GM18498 (cell line): ENCODE measurements at regions not wholly inside any gene's neighbourhood (a gene's known extent, or its start where the extent isn't known, plus 50 kb on each side); places are given as distances from the start of the nearest gene placed in this dataset.

Source experiments
- ATAC-seq: cut with Tn5 transposase; IDR thresholded peaks from one replicate; pipeline ENCODE4 v1.9.1; 2021; ENCODE audit warnings: mild to moderate bottlenecking, moderate library complexity; ENCODE audit not compliant: unreplicated experiment

DNA sequence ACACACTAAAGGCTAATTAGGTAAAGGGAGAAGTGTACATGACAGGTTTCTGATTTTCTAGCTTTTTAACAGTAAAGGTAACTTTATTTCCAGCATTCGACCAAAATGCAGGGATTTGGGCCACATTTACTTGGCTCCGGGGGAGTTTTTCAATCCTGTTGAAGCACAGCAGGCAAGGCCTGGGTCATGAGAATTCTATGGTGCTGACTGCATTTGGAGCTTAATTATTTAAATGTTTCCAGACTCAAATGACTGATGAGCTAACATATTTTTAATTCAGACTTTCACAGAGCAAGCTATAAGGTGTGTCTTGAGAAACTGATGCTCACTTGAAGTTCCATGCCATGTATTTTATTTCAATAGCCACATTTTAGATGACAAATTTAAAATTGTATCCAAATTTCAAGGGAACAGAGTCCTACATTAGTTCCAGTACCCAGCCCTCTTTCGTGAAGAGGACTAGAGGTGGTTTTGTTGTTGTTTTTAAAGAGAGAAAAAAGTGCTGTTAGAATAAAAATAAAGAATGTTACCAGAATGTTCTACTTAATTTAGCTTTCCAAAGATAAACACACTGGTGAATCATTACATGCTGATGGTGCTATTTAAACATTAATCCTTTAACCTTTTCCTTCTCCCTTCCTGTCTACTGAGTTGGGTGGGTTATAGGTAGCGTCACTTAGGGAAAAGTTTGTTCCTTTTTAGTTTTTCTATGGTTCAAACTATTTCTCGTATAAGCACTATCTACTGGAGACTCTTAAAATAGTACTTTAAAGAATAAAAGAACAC, 82.3 kb upstream of the PHACTR2 start:
- ATAC-seq, result no peak

DNA sequence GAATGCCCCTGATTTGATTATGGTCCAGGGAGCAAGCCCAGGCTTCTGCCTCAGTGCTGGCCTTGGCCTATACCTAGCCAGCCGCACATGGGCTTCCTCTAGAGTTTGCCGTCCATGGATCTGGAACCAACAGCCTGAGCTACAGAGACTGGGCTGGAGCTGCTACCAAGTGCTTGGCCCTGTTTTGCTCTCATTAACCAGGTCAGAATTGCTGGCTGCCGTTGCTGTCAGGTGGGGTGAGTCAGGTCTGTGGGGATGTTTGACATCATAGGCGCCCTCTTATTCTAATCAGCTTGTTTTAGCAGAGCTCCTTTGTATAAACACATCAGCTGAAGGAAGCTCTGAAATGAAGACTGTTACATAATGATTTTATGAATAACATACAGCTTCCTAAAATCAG, 83.1 kb upstream of the PHACTR2 start:
- no peak for ATAC-seq

DNA sequence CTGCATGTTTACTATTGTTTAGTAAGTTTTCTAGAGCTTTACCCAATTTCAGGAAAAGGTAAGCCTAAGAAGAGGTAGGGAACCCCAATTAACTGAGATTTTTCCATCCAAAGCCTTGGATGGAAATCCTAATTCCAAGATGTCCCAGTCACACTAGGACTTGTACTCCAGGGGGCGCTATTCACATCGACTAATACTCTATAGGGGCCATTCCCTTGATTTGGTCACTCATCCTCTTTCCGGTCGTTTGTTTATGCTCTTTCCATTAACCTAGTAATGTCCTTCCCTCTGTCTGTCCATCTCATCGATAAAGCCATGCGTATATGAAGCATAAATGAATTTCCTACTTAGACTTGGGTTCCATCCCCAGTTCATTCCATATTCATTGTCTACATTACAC, 80.8 kb upstream of the FUCA2 start:
- ATAC-seq, result no peak

DNA sequence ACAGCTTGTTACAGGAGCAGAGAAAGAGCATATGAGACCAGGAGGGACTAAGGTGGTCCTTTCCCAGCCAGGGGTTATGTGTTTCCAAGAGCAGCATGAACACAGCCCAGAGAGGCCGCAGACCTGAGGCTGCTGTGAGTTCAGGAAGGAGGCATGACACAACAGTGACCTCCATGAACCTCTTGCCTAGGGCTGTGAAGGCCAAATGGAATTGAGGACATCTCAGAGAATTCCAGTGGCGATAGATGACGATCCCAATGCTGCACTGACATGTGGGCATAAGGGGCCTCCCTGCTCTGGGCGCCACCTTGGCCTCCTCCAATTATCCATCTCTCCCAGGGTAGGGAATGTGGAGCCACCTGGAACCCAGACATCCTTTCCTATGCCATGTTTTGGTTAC, 79.9 kb upstream of the FUCA2 start:
- no peak for ATAC-seq

DNA sequence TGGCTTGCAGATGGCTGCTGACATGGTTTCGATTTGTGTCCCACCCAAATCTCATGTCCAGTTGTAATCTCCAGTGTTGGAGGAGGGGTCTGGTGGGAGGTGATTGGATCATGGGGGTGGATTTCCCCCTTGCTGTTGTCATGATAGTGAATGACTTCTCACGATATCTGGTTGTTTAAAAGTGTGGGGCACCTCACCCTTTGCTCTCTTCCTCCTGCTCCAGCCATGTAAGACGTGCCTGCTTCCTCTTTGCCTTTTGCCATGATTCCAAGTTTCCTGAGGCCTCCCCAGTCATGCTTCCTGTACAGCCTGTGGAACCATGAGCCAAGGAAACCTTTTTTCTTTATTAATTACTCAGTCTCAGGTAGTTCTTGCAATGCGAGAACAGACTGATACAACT, 77.6 kb upstream of the FUCA2 start:
- no peak for ATAC-seq

DNA sequence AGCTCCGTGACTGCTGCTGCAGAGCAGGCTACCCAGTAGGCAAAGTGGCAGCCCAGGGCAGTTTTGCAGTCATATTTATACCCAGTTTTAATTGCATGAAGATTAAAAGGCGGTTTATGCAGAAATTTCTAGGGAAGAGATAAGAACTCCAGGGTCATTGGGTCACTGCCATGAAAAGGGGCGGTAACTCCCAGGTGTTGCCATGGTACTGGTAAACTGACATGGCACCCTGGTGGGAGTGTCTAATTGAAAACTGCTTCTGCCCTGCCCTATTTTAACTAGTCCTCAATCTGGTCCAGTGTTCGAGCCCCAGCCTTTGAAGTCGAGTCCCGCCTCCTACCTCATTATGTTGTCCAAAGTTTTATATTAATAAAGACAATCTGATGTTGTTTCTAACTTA, 75.0 kb upstream of the FUCA2 start:
- ATAC-seq, result no peak

DNA sequence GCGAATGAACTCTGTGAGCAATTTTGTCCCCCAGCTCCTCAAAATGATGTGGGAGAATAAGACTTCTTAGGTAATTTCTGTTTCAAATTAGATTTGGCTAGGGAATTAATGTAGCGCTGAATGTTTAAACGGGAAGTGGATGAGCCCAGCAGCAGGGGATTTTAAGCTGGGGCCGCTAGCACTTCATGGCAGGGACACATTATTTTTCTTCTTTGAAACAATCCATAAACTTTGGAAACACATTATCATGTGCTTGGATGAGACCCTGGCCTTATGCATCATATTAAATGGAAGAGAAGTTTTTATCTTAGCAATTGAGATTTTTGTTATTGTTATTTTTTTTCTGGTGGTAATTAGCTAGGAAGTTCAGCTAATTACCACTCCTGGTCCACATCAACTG, 74.2 kb upstream of the FUCA2 start:
- no peak for ATAC-seq

DNA sequence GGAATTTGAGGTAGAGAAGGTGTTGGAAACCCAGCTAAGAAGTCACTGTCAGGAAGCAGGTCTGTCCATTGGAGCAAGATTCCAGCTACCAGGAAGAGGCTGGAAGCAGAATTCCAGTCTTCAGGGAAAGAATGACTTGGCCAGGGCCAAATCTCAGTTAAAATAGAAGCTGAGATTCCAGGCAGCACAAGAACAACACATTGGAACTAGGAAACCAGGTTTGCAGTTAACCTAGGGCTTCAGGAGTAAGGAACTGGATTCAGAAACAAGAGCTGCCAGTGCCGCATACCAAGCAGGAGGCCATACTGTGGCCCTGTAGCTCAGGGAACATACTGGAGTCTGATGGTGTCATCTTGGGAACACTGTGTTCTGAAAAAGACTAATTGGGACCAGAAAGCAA, 73.7 kb upstream of the FUCA2 start:
- no peak for ATAC-seq

DNA sequence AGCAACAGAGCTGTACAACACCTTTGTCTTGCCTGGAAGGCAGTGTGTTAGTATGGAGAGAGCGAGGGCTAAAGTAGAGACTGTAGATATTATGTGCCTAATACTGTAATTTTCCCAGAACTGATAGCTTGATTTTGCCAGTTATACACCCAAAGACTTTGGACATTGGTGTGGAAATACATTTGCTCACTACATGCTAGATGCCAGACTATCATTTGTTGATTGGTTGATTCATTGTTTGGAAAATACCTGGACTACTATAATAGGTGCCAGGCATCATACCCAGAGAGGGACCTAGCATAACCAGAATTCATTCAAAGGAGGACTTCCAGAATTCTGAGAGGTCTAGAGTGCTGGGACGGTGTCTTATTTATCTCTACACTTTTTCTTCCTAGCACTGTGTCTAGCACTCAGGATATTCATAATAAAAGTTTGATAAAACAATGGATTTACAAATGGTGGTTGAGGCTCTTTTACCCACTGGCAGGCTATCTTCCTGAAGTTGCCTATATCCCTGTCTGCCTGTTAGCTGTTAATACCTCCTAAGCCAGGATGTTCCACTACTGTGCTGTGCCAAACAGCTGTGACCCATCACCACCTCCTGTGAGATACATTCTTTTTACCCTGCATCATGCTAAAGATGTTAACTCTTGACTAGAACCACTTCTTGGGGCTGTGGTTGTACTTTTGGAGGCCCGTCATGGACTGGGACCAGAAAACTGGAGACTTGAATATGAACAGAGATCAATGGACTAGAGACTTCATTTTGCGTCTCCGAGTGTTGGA, 72.2 kb upstream of the FUCA2 start:
- no peak for ATAC-seq

DNA sequence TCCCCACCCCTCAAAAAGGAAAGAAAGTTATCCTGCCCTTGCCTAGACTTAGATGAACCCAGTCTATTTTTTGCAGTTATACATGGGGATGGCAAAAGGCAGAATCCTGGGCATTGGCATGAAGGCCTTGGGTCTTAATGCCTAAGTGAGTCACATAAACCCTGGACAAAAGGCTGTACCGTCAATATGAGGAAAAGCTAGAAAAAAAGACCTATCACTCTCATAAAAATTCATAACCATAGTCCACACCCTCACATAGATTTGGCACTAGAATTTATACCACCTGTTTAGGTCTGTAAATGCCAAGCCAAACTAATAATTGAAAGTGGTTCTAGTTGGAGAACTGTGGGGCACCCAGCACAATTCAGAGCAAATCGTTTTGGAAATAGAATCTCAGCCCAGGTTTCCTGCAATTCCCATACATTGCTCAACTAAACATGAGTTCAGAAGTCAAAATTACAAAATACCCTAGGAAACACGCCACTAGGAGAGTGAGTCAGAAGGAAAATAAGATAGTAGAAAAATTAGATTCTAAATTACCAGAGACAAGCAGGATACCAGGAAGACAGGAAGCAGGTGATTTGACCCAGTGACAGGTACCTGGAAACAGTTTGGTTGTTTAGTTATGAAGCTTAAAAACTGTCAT, 70.4 kb upstream of the FUCA2 start:
- ATAC-seq, result no peak

DNA sequence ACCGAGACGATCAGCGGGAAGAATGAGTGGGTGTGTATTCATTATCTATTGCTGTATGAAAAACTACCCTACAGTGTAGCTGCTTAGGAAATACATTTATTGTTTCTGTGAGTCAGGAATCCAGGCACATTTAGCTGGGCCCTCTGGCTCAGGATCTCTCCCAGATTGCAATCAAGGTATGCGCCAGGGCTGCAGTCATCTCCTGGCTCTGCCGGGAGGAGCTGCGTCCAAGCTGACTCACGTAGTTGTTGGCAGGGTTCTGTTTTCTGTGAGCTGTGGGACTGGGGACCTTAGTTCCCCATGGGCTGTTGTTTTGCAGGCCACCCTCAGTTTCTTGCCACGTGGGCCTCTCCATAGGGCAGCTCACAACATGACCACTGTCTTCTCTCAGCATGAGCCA, 68.2 kb upstream of the FUCA2 start:
- ATAC-seq, result no peak

DNA sequence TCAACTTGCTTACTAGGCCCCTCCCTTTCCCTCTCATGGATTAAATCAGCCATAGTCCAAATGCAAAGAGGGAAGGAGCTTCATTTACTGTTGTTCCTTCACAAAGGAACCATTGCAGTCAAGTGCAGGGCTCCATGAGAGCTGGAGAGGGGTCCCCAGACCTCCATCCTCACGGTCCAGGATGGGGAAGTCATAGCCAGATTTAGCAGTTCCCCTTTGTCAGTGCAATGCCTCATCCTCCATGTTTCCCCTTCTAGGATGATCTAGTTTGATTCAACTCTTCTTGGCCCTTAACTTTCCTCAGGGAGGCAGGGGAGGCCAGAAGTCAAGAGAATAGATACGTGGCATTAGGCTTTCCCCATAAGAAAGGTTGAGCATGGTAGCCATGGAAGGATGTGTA, 66.5 kb upstream of the FUCA2 start:
- ATAC-seq, result no peak

DNA sequence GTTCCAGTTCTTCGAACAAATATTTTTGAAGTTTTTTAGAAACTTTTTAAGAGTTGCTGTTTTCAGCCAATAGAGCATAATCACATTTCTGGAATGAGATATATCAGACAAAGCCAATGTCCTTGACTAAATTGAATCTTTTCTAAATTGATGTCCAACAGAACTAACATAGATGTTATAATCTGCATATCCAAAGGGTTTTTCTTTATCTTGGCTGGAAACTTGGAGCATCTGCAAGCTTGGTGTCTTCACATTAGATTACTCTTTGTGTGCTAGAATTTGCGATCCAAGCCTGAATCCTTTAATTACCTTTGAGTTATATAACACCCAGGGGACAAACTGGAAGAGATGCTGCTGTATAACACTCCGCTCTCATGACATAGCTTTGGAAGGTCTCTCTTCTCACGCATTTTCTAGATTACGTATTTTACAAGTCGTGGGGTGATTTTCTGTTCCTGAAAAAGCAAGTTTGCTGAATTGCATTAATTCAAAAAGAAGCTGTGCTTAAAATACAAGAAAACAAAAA, 64.4 kb upstream of the FUCA2 start:
- ATAC-seq, result no peak

DNA sequence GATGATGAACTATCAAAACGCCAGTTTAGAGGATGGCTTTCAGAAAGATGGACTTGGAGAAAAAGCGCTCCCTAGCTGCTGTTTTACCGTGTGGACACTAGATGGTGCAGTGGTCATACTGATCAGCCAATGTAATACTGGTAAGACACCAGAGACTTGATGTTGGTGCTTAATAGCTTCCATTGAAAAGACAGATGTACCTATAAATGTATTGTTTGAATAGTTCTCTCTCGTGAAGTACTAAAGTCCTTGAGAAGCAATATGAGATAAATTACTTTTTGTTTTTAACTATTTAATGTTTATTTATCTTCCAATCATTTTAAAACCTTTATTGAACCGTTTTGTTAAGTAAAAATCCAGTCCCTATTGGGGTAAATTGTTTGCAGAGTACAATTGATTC, 63.9 kb upstream of the FUCA2 start:
- peak; percentile 88 for ATAC-seq

DNA sequence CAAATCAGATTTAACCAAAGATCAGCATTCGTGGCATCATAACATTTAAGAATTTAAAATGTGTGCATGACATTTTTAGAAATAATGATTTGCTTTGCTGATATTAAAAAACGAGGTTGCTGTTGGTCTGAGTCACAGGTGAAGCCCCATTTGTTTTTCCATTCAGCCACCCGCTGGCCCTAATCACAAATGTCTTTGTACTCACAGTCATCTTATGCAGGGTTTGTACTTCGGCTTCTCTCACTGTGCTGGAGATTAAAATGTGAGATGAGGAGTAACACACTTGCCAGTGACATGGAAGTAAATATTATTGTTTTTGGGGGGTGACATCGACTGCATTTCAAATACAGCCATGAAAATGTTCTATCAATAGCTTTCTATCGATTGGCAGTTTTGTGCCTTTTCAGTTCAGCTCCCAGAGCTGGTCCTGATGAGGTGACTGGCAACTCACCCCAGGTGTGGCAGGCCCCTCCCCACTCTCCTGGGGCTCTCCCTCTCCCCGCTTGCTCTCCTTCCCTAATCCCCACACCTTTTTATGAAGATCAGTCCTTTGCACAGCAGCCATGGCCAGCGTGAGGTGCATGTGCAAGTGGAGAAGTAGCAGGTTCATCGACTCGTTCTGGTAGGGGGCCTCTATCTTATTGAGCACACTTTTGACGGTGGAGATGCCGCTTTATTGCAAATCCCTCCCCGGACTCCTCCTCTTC, 58.8 kb upstream of the FUCA2 start:
- no peak for ATAC-seq

DNA sequence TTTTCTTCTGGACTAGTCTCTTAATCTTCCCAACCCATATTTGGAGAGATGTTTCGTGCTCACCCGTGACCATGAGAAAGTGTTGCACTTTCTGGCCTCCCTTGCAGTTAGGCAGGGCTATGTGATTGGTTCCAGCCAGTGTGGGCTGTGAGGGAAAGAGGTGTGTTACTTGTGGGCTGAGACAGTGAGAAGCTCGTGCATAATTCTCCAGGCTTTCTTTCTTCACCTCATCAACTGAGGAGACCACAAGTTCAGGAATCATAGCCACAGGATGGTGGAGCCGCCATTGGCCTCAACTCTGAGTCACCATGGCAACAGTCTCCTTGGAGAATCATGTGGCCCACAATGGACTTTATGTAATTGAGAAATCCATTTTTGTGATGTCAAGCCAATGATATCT, 57.5 kb upstream of the FUCA2 start:
- no peak for ATAC-seq

DNA sequence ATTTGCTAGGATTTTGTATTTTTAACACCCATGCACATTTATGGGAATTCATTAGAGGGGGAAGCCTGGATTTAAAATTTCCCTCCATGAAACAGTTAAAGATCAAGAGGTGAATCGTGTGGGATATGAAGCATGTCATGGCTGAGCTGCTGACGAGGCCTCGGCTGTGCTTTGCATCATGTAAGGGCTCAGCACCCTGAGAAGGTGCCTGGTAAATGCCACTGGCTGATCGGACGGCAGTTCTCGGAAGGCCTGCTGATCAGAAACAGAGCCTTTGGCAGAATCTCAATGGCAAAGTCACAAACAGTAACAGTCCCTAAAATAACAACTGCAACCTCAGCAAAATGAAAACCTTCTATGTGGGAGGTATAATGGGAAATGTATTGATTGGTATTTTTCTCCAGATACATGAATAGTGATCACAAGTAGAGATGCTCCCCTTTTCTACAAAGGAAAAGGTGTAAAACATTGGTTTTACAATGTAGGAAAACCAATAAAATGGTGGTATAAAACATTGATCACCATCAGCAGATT, 53.0 kb upstream of the FUCA2 start:
- ATAC-seq, result no peak

DNA sequence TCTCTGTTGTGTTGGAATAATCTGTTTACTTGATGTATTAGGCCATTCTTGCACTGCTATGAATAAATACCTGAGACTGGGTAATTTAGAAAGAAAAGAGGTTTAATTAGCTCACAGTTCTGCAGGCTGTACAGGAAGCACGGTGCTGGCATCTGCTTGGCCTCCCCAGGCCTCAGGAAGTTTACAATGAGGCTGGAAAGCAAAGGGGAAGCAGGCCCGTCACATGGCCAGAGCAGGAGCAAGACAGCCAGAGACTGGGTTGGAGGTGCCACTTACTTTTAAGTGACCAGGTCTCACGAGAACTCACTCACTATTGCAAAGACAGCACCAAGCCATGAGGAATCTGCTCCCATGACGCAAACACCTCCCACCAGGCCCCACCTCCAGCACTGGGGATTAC, 50.6 kb upstream of the FUCA2 start:
- ATAC-seq, result no peak
